ENCODE measurements at regions not wholly inside any gene's neighbourhood (a gene's known extent, or its start where the extent isn't known, plus 50 kb on each side); places are given as distances from the start of the nearest gene placed in this dataset.

DNA sequence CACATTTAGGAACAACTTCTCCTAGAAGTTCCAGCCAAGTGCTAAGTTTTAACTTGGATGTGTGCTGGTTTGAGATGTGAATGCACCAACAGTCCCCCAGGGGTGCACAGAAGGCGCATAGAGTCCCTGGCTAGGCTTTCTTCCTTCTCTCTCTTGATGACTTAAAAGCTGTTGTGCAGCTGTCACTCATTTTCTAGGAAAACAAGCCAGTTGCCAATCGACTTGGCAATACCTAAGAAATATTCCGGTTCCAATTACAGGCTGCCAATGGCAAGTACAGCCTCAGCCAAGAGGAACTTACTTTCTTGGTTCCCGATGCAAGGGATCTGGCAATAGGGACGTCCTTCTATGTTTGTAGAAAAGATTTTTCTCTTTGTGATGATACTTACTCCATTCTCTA, 266.6 kb upstream of the EEF2KMT start:
- H4K20me1 ChIP-seq (replicated peaks; ENCODE audit: insufficient read depth) = no peaks in the 10 kb centered on the region; the same call in 1 of the 2 replicates
- Mint-ChIP-seq H3K27me3 (ENCODE audit: insufficient read depth, low read depth, poor library complexity) (peaks cover 6% of the 10 kb centered on the region), H3K27ac (no peak overlapping the region), H3K9me3 (no peaks in the 10 kb centered on the region), H3K4me1 (peaks cover 3% of the 10 kb centered on the region; the same call in 1 of the 3 replicates), H3K4me3 (no peak overlapping the region), H3K36me3 (ENCODE audit: low read depth) (no peaks in the 10 kb centered on the region)
- H3K27me3 ChIP-seq (ENCODE audit: insufficient read depth) = no peaks in the 10 kb centered on the region
- DNase-seq (ENCODE audit: low spot score) (no peak), ATAC-seq (no peak)
- H3K9me2 ChIP-seq (ENCODE audit: insufficient read depth) = no peaks in the 10 kb centered on the region
- H2AFZ ChIP-seq = no peak overlapping the region
- no peak overlapping the region for H3K27ac ChIP-seq (ENCODE audit: low read depth)
- H3K79me2 ChIP-seq (replicated peaks; ENCODE audit: insufficient read depth) = no peaks in the 10 kb centered on the region
- H3K4me1 ChIP-seq (ENCODE audit: insufficient read depth) = no peaks in the 10 kb centered on the region
- H3K4me2 ChIP-seq = no peak overlapping the region
- H3K36me3 ChIP-seq (ENCODE audit: insufficient read depth) = no peaks in the 10 kb centered on the region
- TF ChIP-seq ETS1 (IDR thresholded peaks at IDR 0.05) (no peak), EZH2phosphoT487 (IDR thresholded peaks at IDR 0.05; ENCODE audit: unreplicated experiment) (no peak)
- no peaks in the 10 kb centered on the region for H3F3A ChIP-seq (replicated peaks; ENCODE audit: low read depth)
- H3K4me3 ChIP-seq = no peak overlapping the region

DNA sequence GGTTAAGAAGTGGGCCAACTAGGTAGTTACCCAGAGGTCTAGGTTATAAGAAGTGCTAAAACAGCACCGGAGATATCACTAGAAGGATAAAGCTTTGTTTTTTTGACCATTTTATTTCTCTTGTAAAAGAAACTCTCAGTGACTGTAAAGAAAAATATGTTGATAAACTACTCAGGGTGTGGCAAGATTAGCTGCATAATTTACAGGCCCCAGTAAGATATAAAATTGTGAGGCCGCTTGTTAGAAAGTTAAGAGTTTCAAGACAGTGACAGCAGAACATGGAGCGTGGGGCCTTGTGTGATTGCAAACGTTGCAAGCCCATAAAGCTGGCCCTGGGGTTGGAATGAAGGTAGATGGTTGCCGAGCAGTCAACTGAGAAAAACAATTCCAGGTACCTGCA, 263.7 kb upstream of the EEF2KMT start:
- Histone ChIP-seq H3K9me2 (ENCODE audit: insufficient read depth) (no peaks in the 10 kb centered on the region), H3K27me3 (ENCODE audit: insufficient read depth) (no peaks in the 10 kb centered on the region), H3K4me3 (no peak overlapping the region), H3K79me2 (replicated peaks; ENCODE audit: insufficient read depth) (no peaks in the 10 kb centered on the region), H3K27ac (ENCODE audit: low read depth) (no peak overlapping the region), H3K4me2 (no peak overlapping the region), H3F3A (replicated peaks; ENCODE audit: low read depth) (no peaks in the 10 kb centered on the region), H4K20me1 (replicated peaks; ENCODE audit: insufficient read depth) (no peaks in the 10 kb centered on the region), H3K4me1 (ENCODE audit: insufficient read depth) (no peaks in the 10 kb centered on the region), H2AFZ (no peak overlapping the region), H3K36me3 (ENCODE audit: insufficient read depth) (no peaks in the 10 kb centered on the region)
- TF ChIP-seq CREB1 (CRISPR knock-in tag; IDR thresholded peaks at IDR 0.05; ENCODE audit: low read depth) (no peak), NANOG (IDR thresholded peaks at IDR 0.05; ENCODE audit: borderline replicate concordance) (no peak)
- TF ChIP-seq, protein P1, sequence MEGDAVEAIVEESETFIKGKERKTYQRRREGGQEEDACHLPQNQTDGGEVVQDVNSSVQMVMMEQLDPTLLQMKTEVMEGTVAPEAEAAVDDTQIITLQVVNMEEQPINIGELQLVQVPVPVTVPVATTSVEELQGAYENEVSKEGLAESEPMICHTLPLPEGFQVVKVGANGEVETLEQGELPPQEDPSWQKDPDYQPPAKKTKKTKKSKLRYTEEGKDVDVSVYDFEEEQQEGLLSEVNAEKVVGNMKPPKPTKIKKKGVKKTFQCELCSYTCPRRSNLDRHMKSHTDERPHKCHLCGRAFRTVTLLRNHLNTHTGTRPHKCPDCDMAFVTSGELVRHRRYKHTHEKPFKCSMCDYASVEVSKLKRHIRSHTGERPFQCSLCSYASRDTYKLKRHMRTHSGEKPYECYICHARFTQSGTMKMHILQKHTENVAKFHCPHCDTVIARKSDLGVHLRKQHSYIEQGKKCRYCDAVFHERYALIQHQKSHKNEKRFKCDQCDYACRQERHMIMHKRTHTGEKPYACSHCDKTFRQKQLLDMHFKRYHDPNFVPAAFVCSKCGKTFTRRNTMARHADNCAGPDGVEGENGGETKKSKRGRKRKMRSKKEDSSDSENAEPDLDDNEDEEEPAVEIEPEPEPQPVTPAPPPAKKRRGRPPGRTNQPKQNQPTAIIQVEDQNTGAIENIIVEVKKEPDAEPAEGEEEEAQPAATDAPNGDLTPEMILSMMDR (conservative IDR thresholded peaks at IDR 0.05; ENCODE audit: low read depth in 2 of 2) = no peak
- no peak for DNase-seq (ENCODE audit: low spot score)
- Mint-ChIP-seq H3K36me3 (ENCODE audit: low read depth) (no peaks in the 10 kb centered on the region), H3K9me3 (no peaks in the 10 kb centered on the region), H3K4me3 (no peak overlapping the region), H3K4me1 (peaks cover 3% of the 10 kb centered on the region; the same call in 1 of the 3 replicates), H3K27me3 (ENCODE audit: insufficient read depth, low read depth, poor library complexity) (peaks cover 6% of the 10 kb centered on the region), H3K27ac (no peak overlapping the region)
- no peak for ATAC-seq

DNA sequence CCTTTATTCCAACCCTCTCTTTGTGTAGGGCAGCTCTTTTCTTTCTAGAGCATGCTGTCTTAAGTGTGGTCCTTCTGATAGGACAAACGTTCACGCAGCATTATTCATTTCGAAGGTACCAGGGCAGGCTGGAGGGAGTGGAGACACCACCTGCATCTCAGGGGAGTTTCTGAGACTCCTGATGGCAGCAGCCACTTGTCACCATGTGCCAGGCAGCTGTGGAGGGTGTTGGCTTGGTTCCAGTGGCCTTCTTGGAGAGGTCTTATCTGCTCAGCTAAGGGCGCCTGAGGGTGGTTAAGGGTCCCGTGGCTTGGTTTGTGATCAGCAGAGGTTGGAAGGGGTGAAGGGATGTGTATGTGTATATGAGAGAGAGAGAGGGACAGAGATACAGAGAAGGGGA, 257.1 kb upstream of the EEF2KMT start:
- DNase-seq (ENCODE audit: low spot score) = no peak
- no peaks in the 10 kb centered on the region for H3K9me3 Mint-ChIP-seq
- TF ChIP-seq ZNF114 (CRISPR knock-in tag; IDR thresholded peaks at IDR 0.05) (no peak), ZNF331 (CRISPR knock-in tag; IDR thresholded peaks at IDR 0.05; ENCODE audit: low read depth) (no peak), ETS1 (IDR thresholded peaks at IDR 0.05) (no peak), STAT1 (IDR thresholded peaks at IDR 0.05; ENCODE audit: unreplicated experiment) (no peak), POLR2AphosphoS5 (IDR thresholded peaks at IDR 0.05; ENCODE audit: low read depth) (no peak), EZH2phosphoT487 (IDR thresholded peaks at IDR 0.05; ENCODE audit: unreplicated experiment) (no peak), CREB1 (CRISPR knock-in tag; IDR thresholded peaks at IDR 0.05; ENCODE audit: low read depth) (no peak)
- TF ChIP-seq, protein P1 (conservative IDR thresholded peaks at IDR 0.05; ENCODE audit: low read depth in 2 of 2) = no peak

More for the DNA sequence above, 257.1 kb upstream of the EEF2KMT start:
- H3K4me3 ChIP-seq = no peak overlapping the region
- H3K27me3 Mint-ChIP-seq (ENCODE audit: insufficient read depth, low read depth, poor library complexity) = no peaks in the 10 kb centered on the region
- no peaks in the 10 kb centered on the region for H3K79me2 ChIP-seq (replicated peaks; ENCODE audit: insufficient read depth)
- no peaks in the 10 kb centered on the region for H3K27me3 ChIP-seq (ENCODE audit: insufficient read depth)
- H3K36me3 ChIP-seq (ENCODE audit: insufficient read depth) = no peaks in the 10 kb centered on the region
- no peak overlapping the region for H3K4me2 ChIP-seq
- ATAC-seq = no peak
- no peaks in the 10 kb centered on the region for H3F3A ChIP-seq (replicated peaks; ENCODE audit: low read depth)
- no peak overlapping the region for H2AFZ ChIP-seq
- no peak overlapping the region for H3K4me3 Mint-ChIP-seq
- H3K27ac Mint-ChIP-seq = no peak overlapping the region
- H3K9me2 ChIP-seq (ENCODE audit: insufficient read depth) = no peaks in the 10 kb centered on the region
- no peaks in the 10 kb centered on the region for H3K36me3 Mint-ChIP-seq (ENCODE audit: low read depth)
- H3K4me1 Mint-ChIP-seq = peaks cover 8% of the 10 kb centered on the region
- peaks cover 4% of the 10 kb centered on the region for H3K4me1 ChIP-seq (ENCODE audit: insufficient read depth)
- no peaks in the 10 kb centered on the region for H4K20me1 ChIP-seq (replicated peaks; ENCODE audit: insufficient read depth)
- no peak overlapping the region for H3K27ac ChIP-seq (ENCODE audit: low read depth)
